Loucy (cell line): ENCODE measurements at regions not wholly inside any gene's neighbourhood (a gene's known extent, or its start where the extent isn't known, plus 50 kb on each side); places are given as distances from the start of the nearest gene placed in this dataset.

Experiments
- H2AFZ ChIP-seq: fragments of 200-600 bp; sonication (generic); 2 replicates; pipeline ENCODE4 v1.6.0; 2016; ENCODE audit warnings: antibody characterized with exemption, mild to moderate bottlenecking, low read length, moderate library complexity
- H3F3A ChIP-seq: fragments of 200-600 bp; 2 replicates; pipeline ENCODE4 v1.6.0; 2016; ENCODE audit warnings: antibody characterized with exemption, low read depth, mild to moderate bottlenecking
- H3K27me3 ChIP-seq: fragments of 200-600 bp; sonication (generic); 2 replicates; pipeline ENCODE4 v1.6.1; 2014; ENCODE audit warnings: low read length, mild to moderate bottlenecking; ENCODE audit not compliant: insufficient read depth, poor library complexity, severe bottlenecking
- H3K36me3 ChIP-seq: fragments of 200-600 bp; sonication (generic); 2 replicates; pipeline ENCODE4 v1.6.1; 2016; ENCODE audit warnings: low read length; ENCODE audit not compliant: insufficient read depth
- H3K4me1 ChIP-seq: fragments of 200-600 bp; sonication (generic); 2 replicates; pipeline ENCODE4 v1.5.1; 2014; ENCODE audit warnings: low read length, mild to moderate bottlenecking; ENCODE audit not compliant: insufficient read depth, poor library complexity, severe bottlenecking
- H3K4me2 ChIP-seq: fragments of 200-600 bp; sonication (generic); 2 replicates; pipeline ENCODE4 v1.6.0; 2014; ENCODE audit warnings: antibody characterized with exemption, low read length, low read depth, mild to moderate bottlenecking; ENCODE audit not compliant: poor library complexity, severe bottlenecking
- H3K4me3 ChIP-seq: fragments of 200-600 bp; sonication (generic); 2 replicates; pipeline ENCODE4 v1.5.1; 2014; ENCODE audit warnings: low read length, mild to moderate bottlenecking, mixed read lengths; ENCODE audit not compliant: poor library complexity, severe bottlenecking
- H3K79me2 ChIP-seq: fragments of 200-600 bp; sonication (generic); 2 replicates; pipeline ENCODE4 v1.6.1; 2014; ENCODE audit warnings: low read length; ENCODE audit not compliant: insufficient read depth
- H3K9ac ChIP-seq: fragments of 200-600 bp; sonication (generic); 2 replicates; pipeline ENCODE4 v1.6.0; 2014; ENCODE audit warnings: mild to moderate bottlenecking, low read depth, low read length, moderate library complexity; ENCODE audit not compliant: poor library complexity, severe bottlenecking
- H3K9me2 ChIP-seq: fragments of 200-600 bp; sonication (generic); replicated peaks from 2 replicates; pipeline ENCODE4 v1.6.1; 2016; ENCODE audit warnings: low read depth, low read length, mixed read lengths
- H3K9me3 ChIP-seq: fragments of 200-600 bp; sonication (generic); 2 replicates; pipeline ENCODE4 v1.6.1; 2014; ENCODE audit warnings: mild to moderate bottlenecking, antibody characterized with exemption, low read length, low read depth; ENCODE audit not compliant: insufficient read depth
- H4K20me1 ChIP-seq: fragments of 200-600 bp; sonication (generic); 2 replicates; pipeline ENCODE4 v1.6.0; 2014; ENCODE audit warnings: antibody characterized with exemption, low read length, mild to moderate bottlenecking; ENCODE audit not compliant: insufficient read depth, poor library complexity, severe bottlenecking
- EZH2phosphoT487 ChIP-seq: fragments of 200-600 bp; IDR thresholded peaks from 2 replicates; pipeline ENCODE4 v1.6.1; 2018; ENCODE audit warnings: antibody characterized with exemption, mild to moderate bottlenecking, moderate library complexity, borderline replicate concordance
- TF ChIP-seq, protein P1 (sequence below): fragments of 200-600 bp; sonication (generic); conservative IDR thresholded peaks from 2 replicates; pipeline ENCODE4 v1.5.1; 2014; ENCODE audit warnings: mild to moderate bottlenecking, antibody characterized with exemption, low read length

DNA sequence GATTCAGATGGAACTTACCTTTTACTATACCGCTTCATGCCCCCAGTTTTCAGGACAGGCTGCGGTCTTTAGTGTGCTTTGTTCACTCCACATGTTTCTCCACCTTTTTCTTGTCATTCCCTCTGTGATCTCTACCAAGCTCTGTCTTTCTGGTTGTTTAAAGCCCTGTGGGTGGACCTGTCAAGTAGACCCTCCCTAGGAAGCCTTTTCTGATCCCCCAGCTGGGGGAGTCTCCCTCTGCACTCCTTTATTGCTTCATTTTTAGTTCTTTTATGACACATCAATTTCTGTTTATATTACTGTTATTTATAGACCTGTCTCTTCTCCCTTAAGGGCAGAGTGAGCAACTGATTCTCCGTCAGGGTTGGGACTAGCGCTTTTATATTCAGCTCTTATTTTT lies 150.2 kb downstream of the C4orf33 start:
- Histone ChIP-seq H3K9me2 (no peaks in the 10 kb centered on the region), H3K9me3 (no peaks in the 10 kb centered on the region), H3K36me3 (no peaks in the 10 kb centered on the region), H4K20me1 (no peaks in the 10 kb centered on the region), H3K79me2 (no peaks in the 10 kb centered on the region), H3K27me3 (no peaks in the 10 kb centered on the region), H3K4me1 (no peaks in the 10 kb centered on the region), H3K9ac (no peak overlapping the region), H3K4me3 (no peak overlapping the region), H2AFZ (no peak overlapping the region), H3K4me2 (no peak overlapping the region), H3F3A (no peaks in the 10 kb centered on the region)
- no peak for TF ChIP-seq EZH2phosphoT487
- TF ChIP-seq, protein P1, sequence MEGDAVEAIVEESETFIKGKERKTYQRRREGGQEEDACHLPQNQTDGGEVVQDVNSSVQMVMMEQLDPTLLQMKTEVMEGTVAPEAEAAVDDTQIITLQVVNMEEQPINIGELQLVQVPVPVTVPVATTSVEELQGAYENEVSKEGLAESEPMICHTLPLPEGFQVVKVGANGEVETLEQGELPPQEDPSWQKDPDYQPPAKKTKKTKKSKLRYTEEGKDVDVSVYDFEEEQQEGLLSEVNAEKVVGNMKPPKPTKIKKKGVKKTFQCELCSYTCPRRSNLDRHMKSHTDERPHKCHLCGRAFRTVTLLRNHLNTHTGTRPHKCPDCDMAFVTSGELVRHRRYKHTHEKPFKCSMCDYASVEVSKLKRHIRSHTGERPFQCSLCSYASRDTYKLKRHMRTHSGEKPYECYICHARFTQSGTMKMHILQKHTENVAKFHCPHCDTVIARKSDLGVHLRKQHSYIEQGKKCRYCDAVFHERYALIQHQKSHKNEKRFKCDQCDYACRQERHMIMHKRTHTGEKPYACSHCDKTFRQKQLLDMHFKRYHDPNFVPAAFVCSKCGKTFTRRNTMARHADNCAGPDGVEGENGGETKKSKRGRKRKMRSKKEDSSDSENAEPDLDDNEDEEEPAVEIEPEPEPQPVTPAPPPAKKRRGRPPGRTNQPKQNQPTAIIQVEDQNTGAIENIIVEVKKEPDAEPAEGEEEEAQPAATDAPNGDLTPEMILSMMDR, result no peak

DNA sequence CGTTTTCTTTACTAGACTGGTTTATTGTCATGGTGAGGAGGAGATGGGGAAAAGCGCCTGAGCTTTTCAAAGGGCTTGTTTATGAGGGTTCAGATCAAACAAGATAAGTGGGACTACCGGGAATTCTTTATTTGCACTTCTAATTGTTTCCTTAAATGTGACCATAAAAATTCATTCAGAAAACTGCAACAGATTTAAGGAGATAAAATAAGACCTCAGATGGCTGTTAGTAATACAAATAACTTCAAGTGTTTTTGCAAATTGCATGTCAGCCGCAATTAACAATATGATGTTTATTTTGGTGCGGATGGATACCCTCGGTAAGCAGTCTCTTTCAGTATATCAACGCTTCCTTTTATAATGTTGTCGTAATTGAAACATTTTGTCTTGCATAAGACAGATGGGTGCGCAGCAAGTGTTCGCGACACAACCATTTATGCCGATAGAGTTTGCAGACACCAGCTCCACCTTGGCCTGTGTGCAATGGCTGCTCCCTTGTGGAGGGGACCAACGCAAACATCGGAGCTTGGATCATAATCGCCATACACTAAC lies 151.0 kb downstream of the C4orf33 start:
- no peaks in the 10 kb centered on the region for H3F3A ChIP-seq
- no peaks in the 10 kb centered on the region for H3K36me3 ChIP-seq
- no peaks in the 10 kb centered on the region for H3K9me3 ChIP-seq
- H3K9me2 ChIP-seq, result no peaks in the 10 kb centered on the region
- H4K20me1 ChIP-seq, result no peaks in the 10 kb centered on the region
- no peak for TF ChIP-seq EZH2phosphoT487
- TF ChIP-seq, protein P1, result no peak
- H3K4me2 ChIP-seq, result no peak overlapping the region
- no peak overlapping the region for H2AFZ ChIP-seq
- no peaks in the 10 kb centered on the region for H3K79me2 ChIP-seq
- no peaks in the 10 kb centered on the region for H3K4me1 ChIP-seq
- H3K27me3 ChIP-seq, result no peaks in the 10 kb centered on the region
- no peak overlapping the region for H3K9ac ChIP-seq
- H3K4me3 ChIP-seq, result no peak overlapping the region

DNA sequence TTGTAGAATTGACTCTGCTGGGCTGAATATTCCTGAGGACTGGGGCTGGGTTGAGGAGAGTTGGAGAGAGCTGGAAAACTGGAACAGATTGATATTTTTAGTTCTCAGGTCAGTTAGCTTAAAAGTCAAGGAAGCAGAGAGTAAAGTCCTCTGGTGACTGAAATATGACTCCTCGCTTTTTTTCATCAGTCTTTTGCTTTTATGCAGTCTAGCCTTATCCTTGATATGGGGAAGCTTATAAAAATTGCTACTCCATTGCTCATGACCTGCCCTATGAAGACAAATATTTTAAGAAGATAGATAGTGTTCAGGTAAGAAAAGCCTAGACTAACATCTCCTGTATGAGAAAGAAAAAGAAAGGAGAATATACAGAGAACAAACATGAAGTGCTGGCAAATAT lies 152.7 kb downstream of the C4orf33 start:
- Histone ChIP-seq H4K20me1 (no peaks in the 10 kb centered on the region), H3F3A (no peaks in the 10 kb centered on the region), H3K4me1 (no peaks in the 10 kb centered on the region), H3K4me2 (no peak overlapping the region), H3K9me2 (no peaks in the 10 kb centered on the region), H3K9me3 (no peaks in the 10 kb centered on the region), H3K9ac (no peak overlapping the region), H3K36me3 (no peaks in the 10 kb centered on the region), H3K27me3 (no peaks in the 10 kb centered on the region), H3K4me3 (no peak overlapping the region), H2AFZ (no peak overlapping the region), H3K79me2 (no peaks in the 10 kb centered on the region)
- TF ChIP-seq, protein P1, result no peak
- no peak for TF ChIP-seq EZH2phosphoT487
